ENCODE measurements at regions not wholly inside any gene's neighbourhood (a gene's known extent, or its start where the extent isn't known, plus 50 kb on each side); places are given as distances from the start of the nearest gene placed in this dataset.

GRCh38 chr6:4620284-4621151, 155.7 kb upstream of the CDYL start (continued):
- TF ChIP-seq ZNF639 (CRISPR knock-in tag; conservative IDR thresholded peaks at IDR 0.05 in 1 of 2, IDR thresholded peaks at IDR 0.05 in 1 of 2): peak in 1 of 2 experiments; percentile 71; a peak in 2 of 4 replicates
- TF ChIP-seq ZMIZ1 (IDR thresholded peaks at IDR 0.05; ENCODE audit: low read depth in 2 of 2, low read length in 2 of 2): peak in 1 of 2 experiments; percentile 93; a peak in 2 of 4 replicates
- peak; percentile 2 to 25 for TF ChIP-seq NCOA2 (IDR thresholded peaks at IDR 0.05; ENCODE audit: partially characterized antibody in 2 of 2)
- peak; percentile 51 for TF ChIP-seq BRD9 (IDR thresholded peaks at IDR 0.05; ENCODE audit: low read depth, partially characterized antibody)
- TF ChIP-seq HLTF (IDR thresholded peaks at IDR 0.05): peak; percentile 60
- TF ChIP-seq HDAC1 (IDR thresholded peaks at IDR 0.05): peak; percentile 88 to 98
- TF ChIP-seq ZNF384 (IDR thresholded peaks at IDR 0.05; ENCODE audit: low read depth, low read length): peak; percentile 5; the same call in 1 of the 2 replicates
- TF ChIP-seq, protein P1, sequence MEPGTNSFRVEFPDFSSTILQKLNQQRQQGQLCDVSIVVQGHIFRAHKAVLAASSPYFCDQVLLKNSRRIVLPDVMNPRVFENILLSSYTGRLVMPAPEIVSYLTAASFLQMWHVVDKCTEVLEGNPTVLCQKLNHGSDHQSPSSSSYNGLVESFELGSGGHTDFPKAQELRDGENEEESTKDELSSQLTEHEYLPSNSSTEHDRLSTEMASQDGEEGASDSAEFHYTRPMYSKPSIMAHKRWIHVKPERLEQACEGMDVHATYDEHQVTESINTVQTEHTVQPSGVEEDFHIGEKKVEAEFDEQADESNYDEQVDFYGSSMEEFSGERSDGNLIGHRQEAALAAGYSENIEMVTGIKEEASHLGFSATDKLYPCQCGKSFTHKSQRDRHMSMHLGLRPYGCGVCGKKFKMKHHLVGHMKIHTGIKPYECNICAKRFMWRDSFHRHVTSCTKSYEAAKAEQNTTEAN (CRISPR knock-in tag; IDR thresholded peaks at IDR 0.05): no peak
- TF ChIP-seq ETV1 (tag; conservative IDR thresholded peaks at IDR 0.05; ENCODE audit: low read depth): peak; percentile 36; the same call in 1 of the 2 replicates
- no peak for TF ChIP-seq CAMTA2 (CRISPR knock-in tag; conservative IDR thresholded peaks at IDR 0.05)
- no peak for TF ChIP-seq ZHX1 (conservative IDR thresholded peaks at IDR 0.05; ENCODE audit: low read length)
- TF ChIP-seq ARNT (IDR thresholded peaks at IDR 0.05): peak; percentile 97 to 98
- no peak; the same call in 1 of the 2 replicates for TF ChIP-seq SIN3B (IDR thresholded peaks at IDR 0.05; ENCODE audit: low read depth)
- peak in 1 of 2 experiments; percentile 18; a peak in 1 of 4 replicates for TF ChIP-seq FOXK2 (conservative IDR thresholded peaks at IDR 0.05 in 1 of 2, IDR thresholded peaks at IDR 0.05 in 1 of 2; ENCODE audit: low read depth in 2 of 2)
- peak; percentile 72; the same call in 1 of the 2 replicates for TF ChIP-seq ZNF584 (CRISPR knock-in tag; IDR thresholded peaks at IDR 0.05; ENCODE audit: low read depth)

All from K562 (cell line).